AG04450 (cell line): ENCODE measurements at regions not wholly inside any gene's neighbourhood (a gene's known extent, or its start where the extent isn't known, plus 50 kb on each side); places are given as distances from the start of the nearest gene placed in this dataset.

Experiments
- CTCF ChIA-PET: fragments of 300-600, 350-600 bp; formaldehyde crosslinking; extraction: SDS; loops from one replicate; lab custom pipeline; 2022; ENCODE audit warnings: antibody characterized with exemption, inconsistent platforms; lab: Charles Lee
- POLR2A ChIA-PET: fragments of 350-600 bp; formaldehyde crosslinking; extraction: SDS; loops from one replicate; lab custom pipeline; 2021; ENCODE audit warnings: antibody characterized with exemption, inconsistent platforms; lab: Yijun Ruan, JAX
- DNase-seq: peaks from one replicate; pipeline ENCODE4 v3.0.0-alpha.2; 2011; ENCODE audit warnings: low read depth, low spot score
- H3K27ac ChIP-seq: one replicate; pipeline ENCODE4 v1.5.1; 2012; ENCODE audit warnings: low read depth, low read length, control low read depth
- H3K27me3 ChIP-seq: one replicate; pipeline ENCODE4 v1.6.0; 2012; ENCODE audit warnings: low read length; ENCODE audit not compliant: control insufficient read depth, insufficient read depth
- H3K4me3 ChIP-seq: 2 replicates; pipeline ENCODE4 v1.5.1; 2011; ENCODE audit warnings: mild to moderate bottlenecking, low read depth, low read length, control low read depth
- H3K9me3 ChIP-seq: 2 replicates; pipeline ENCODE4 v1.5.1; 2012; ENCODE audit warnings: low read length; ENCODE audit not compliant: control insufficient read depth, insufficient read depth
- TF ChIP-seq, protein P1 (sequence below): IDR thresholded peaks from 2 replicates; pipeline ENCODE4 v1.5.1; 2011; ENCODE audit warnings: low read depth, low read length, control low read depth, inconsistent platforms

DNA sequence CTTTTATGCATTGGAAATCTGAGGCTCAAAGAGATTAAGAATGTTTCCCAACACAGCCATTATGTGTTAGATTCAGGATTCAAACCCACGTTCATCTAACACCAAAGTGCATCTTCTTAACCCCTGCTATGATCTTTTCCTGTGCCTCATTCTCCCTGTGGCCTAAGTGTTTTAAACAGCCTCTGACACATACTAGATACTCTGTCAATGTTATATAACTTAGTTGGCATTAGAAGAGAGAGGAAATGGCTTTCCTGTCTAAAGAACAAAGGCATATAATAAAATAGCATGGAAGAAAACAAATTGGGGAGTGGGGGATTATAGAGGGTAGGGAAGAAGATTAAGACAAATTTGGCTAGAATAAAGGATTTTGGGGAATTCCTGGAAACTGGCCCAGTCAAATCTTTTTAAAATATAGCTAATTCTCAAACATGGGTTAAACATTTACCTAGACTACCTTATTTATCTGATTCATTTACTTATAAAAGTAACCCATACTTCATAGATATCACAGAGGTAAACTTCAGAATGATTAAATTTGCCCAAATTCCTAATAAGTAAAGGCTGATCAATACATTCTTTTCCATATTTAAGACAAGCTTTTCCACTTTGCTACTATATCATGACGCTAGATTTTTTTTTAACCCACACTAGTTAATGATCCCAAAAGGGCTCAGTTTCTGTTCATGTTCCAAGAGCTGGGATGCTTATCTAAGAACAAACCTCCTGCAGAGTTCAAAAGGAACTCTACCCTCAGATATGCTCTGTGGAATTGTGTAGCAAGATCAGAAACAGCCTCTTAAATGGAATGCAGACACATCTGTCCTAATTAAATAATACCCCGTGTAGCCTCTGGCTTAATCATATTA, 122.9 kb upstream of the PTPRG start:
- ChIA-PET POLR2A (no interaction called here), CTCF (no interaction called here)
- Histone ChIP-seq H3K9me3 (no peaks in the 10 kb centered on the region; the same call in 1 of the 2 replicates), H3K27ac (no peak overlapping the region), H3K27me3 (no peaks in the 10 kb centered on the region), H3K4me3 (no peak overlapping the region)
- TF ChIP-seq, protein P1, sequence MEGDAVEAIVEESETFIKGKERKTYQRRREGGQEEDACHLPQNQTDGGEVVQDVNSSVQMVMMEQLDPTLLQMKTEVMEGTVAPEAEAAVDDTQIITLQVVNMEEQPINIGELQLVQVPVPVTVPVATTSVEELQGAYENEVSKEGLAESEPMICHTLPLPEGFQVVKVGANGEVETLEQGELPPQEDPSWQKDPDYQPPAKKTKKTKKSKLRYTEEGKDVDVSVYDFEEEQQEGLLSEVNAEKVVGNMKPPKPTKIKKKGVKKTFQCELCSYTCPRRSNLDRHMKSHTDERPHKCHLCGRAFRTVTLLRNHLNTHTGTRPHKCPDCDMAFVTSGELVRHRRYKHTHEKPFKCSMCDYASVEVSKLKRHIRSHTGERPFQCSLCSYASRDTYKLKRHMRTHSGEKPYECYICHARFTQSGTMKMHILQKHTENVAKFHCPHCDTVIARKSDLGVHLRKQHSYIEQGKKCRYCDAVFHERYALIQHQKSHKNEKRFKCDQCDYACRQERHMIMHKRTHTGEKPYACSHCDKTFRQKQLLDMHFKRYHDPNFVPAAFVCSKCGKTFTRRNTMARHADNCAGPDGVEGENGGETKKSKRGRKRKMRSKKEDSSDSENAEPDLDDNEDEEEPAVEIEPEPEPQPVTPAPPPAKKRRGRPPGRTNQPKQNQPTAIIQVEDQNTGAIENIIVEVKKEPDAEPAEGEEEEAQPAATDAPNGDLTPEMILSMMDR, result no peak
- no peak for DNase-seq

DNA sequence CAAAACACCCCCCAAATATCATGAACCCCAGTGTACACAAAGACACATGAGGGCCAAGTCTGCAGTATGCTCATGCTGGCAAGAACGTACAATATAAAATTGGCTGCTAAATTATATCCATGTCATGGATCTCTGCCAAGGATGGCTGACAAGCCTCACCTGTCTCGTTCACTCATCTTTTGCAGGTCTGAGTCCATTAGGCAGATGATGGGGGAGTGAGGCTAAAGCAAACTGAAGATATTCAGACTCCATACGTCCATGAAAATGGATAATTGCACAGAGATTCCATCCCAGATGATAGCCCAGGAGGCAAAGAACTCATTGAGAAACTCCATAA, 122.3 kb upstream of the PTPRG start:
- TF ChIP-seq, protein P1, result no peak
- ChIA-PET POLR2A (no interaction called here), CTCF (no interaction called here)
- no peak for DNase-seq
- H3K4me3 ChIP-seq, result no peak overlapping the region
- H3K27ac ChIP-seq, result no peak overlapping the region
- H3K9me3 ChIP-seq, result no peaks in the 10 kb centered on the region; the same call in 1 of the 2 replicates
- no peaks in the 10 kb centered on the region for H3K27me3 ChIP-seq

DNA sequence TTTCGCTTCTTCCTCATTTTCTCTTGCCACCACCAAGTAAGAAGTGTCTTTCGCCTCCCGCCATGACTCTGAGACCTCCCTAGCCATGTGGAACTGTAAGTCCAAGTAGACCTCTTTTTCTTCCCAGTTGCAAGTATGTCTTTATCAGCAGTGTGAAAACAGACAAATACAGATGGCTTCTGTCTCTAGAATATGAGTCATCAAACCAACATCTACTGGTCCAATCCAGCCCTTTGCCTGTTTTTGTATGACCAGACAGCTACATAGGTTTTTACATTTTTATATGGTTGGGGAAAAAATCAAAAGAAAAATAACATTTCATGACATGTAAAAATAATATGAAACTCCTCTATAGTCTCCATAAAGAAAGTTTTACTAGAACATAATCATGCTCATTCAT, 118.7 kb upstream of the PTPRG start:
- TF ChIP-seq, protein P1, result no peak
- no peaks in the 10 kb centered on the region for H3K27me3 ChIP-seq
- no peaks in the 10 kb centered on the region for H3K9me3 ChIP-seq
- no peak overlapping the region for H3K27ac ChIP-seq
- DNase-seq, result no peak
- ChIA-PET POLR2A (no interaction called here), CTCF (no interaction called here)
- H3K4me3 ChIP-seq, result no peak overlapping the region

DNA sequence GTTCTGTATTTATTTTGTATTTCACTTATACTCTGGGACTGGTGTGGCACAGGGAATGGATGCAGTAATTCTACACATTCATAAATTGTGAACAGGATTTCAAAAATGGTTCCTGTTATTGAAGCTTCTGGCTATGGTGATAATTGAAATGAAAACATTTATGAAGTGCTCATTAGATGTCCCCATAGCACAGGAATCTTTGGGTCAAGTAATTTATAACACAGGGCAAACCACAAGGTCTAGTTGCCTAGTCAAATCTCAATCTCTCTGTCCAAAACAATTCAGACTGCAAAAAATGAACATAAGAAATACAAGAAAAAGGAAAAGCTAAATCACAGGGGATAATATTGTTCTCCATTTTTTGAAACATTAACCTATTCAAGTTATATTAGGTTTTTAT, 117.5 kb upstream of the PTPRG start:
- CTCF ChIA-PET, result no interaction called here
- Histone ChIP-seq H3K4me3 (no peak overlapping the region), H3K9me3 (no peaks in the 10 kb centered on the region), H3K27ac (no peak overlapping the region), H3K27me3 (no peaks in the 10 kb centered on the region)
- POLR2A ChIA-PET, result no interaction called here
- TF ChIP-seq, protein P1, result no peak
- DNase-seq, result no peak

DNA sequence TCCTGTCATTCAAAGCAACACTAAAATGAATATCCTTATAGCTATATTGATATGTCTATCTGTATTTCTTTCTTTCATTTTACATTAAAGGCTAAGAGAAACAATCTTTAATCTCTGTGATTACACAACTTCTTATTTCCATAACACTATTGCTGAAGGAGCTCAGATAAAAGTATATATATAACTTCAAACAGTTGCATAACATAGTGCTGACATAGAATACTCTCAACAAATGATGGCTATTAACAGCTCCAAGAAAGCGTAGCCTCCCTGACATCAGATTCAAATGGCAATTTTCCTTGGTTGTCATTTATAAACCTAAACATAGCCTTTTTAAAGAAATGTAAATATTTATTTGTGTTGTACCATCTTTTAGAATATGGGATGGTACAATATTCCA, 116.6 kb upstream of the PTPRG start:
- H3K27ac ChIP-seq, result no peak overlapping the region
- POLR2A ChIA-PET, result no interaction called here

More for the DNA sequence above, 116.6 kb upstream of the PTPRG start:
- TF ChIP-seq, protein P1, result no peak
- Histone ChIP-seq H3K27me3 (no peaks in the 10 kb centered on the region), H3K4me3 (no peak overlapping the region), H3K9me3 (no peaks in the 10 kb centered on the region)
- CTCF ChIA-PET, result no interaction called here
- no peak for DNase-seq
